RKO (cell line): ENCODE measurements at regions not wholly inside any gene's neighbourhood (a gene's known extent, or its start where the extent isn't known, plus 50 kb on each side); places are given as distances from the start of the nearest gene placed in this dataset.
"Not testable (repeated sequence)": the region's sequence is repeated elsewhere in the genome, so short reads cannot be mapped to it uniquely, and the experiment has no call there.

ENCODE experiments used
- DNase-seq: peaks from one replicate; pipeline ENCODE4 v3.0.0-alpha.2; 2016; ENCODE audit warnings: low spot score

- DNase-seq, result no peak
Measured at GRCh38 chr15:79156704-79157375, 66.3 kb upstream of the RASGRF1 start.

- DNase-seq, result no peak
Measured at GRCh38 chr15:79154483-79155135, 64.0 kb upstream of the RASGRF1 start.

DNA sequence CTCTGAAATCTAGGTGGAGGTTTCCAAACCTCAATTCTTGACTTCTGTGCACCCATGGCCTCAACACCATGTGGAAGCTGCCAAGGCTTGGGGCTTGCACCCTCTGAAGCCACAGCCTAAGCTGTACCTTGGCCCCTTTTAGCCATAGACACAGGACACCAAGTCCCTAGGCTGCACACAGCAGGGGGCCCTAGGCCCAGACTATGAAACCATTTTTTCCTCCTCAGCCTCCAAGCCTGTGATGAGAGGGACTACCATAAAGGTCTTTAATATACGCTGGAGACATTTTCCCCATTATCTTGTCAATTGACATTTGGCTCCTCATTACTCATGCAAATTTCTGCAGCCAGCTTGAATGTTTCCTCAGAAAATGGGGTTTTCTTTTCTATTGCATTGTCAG lies 53.7 kb upstream of the RASGRF1 start:
- DNase-seq, result not testable (repeated sequence)

GRCh38 chr15:79140846-79141570 lies 50.4 kb upstream of the RASGRF1 start:
- no peak for DNase-seq
